WERI-Rb-1 (cell line): ENCODE measurements at regions not wholly inside any gene's neighbourhood (a gene's known extent, or its start where the extent isn't known, plus 50 kb on each side); places are given as distances from the start of the nearest gene placed in this dataset.

Experiments used
- DNase-seq: peaks from one replicate; pipeline ENCODE4 v3.0.0-alpha.2; 2020
- H3K27ac ChIP-seq: fragments of 250-450 bp; sonication (Bioruptor Pico); 2 replicates; pipeline ENCODE4 v1.5.1; 2020; ENCODE audit warnings: mild to moderate bottlenecking, moderate library complexity
- H3K27me3 ChIP-seq: fragments of 250-450 bp; sonication (Bioruptor Pico); 2 replicates; pipeline ENCODE4 v1.5.1; 2021; ENCODE audit warnings: mild to moderate bottlenecking, low read depth, moderate library complexity; ENCODE audit not compliant: insufficient read depth, severe bottlenecking
- H3K36me3 ChIP-seq: fragments of 250-450 bp; sonication (Bioruptor Pico); 2 replicates; pipeline ENCODE4 v1.5.1; 2020; ENCODE audit warnings: mild to moderate bottlenecking, moderate library complexity
- H3K4me3 ChIP-seq: 2 replicates; pipeline ENCODE4 v1.5.1; 2011; ENCODE audit warnings: low read depth, mild to moderate bottlenecking, control low read depth, low read length
- H3K9me3 ChIP-seq: fragments of 250-450 bp; sonication (Bioruptor Pico); 2 replicates; pipeline ENCODE4 v1.5.1; 2021; ENCODE audit warnings: mild to moderate bottlenecking, moderate library complexity; ENCODE audit not compliant: severe bottlenecking
- TF ChIP-seq, protein P1 (sequence below): IDR thresholded peaks from 2 replicates; pipeline ENCODE4 v1.5.1; 2011; ENCODE audit warnings: low read depth, mild to moderate bottlenecking, control low read depth, inconsistent platforms, low read length

DNA sequence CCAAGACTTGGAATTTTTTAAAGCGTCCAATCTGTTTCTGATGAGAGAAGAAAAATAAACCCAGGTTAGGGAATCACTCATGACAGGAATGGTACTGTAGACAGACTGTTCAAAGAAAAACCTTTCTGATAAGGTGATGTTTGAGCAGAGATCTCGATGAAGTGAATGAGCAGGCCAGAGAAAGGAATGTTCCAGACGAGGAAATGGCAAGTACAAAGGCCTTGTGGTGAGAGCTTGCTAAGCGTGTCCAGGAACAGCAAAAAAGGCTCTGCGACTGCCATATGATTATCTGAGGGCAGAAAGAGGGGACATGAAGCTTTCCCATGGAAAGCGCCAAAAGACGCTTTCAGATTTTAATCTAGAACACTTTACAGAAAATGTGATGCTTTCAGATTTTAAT lies 458.4 kb upstream of the SOX5 start:
- H3K9me3 ChIP-seq, result no peaks in the 10 kb centered on the region
- H3K36me3 ChIP-seq, result no peaks in the 10 kb centered on the region
- no peak overlapping the region for H3K4me3 ChIP-seq
- DNase-seq, result no peak
- no peaks in the 10 kb centered on the region for H3K27me3 ChIP-seq
- H3K27ac ChIP-seq, result no peak overlapping the region
- TF ChIP-seq, protein P1, sequence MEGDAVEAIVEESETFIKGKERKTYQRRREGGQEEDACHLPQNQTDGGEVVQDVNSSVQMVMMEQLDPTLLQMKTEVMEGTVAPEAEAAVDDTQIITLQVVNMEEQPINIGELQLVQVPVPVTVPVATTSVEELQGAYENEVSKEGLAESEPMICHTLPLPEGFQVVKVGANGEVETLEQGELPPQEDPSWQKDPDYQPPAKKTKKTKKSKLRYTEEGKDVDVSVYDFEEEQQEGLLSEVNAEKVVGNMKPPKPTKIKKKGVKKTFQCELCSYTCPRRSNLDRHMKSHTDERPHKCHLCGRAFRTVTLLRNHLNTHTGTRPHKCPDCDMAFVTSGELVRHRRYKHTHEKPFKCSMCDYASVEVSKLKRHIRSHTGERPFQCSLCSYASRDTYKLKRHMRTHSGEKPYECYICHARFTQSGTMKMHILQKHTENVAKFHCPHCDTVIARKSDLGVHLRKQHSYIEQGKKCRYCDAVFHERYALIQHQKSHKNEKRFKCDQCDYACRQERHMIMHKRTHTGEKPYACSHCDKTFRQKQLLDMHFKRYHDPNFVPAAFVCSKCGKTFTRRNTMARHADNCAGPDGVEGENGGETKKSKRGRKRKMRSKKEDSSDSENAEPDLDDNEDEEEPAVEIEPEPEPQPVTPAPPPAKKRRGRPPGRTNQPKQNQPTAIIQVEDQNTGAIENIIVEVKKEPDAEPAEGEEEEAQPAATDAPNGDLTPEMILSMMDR, result no peak

DNA sequence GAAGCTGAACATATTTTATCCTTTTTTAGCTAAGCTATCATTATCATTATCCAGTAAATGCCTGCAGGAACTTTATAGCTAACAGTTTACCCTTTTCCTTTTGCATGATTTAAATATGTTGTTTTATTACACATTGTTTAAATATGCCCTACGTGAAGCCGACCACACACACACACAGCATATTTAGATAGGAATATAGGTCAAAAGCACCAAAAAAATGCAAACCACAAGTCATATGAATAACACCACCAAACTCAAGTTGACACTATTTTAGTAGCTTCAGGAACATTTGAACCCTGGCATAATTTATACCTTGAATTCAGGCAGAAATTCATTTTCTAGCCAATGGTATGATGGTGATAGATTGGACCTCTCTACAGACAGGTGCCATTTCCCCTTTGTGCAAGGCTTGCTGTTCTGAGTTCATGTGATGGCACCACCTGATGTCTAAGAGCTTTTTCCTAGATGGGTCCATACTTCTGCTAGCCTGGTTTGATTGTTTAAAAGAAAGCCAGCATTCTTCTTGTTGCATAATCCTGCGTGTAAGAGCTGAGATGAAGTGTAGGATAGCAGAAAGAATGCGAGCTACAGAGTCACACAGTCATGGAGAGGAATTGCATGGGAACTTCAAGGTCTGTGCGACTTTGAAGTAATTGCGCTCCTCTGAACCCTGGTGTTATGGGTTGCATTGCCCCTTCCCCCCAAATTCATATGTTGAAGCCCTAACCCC lies 454.8 kb upstream of the SOX5 start:
- Histone ChIP-seq H3K9me3 (no peaks in the 10 kb centered on the region), H3K4me3 (no peak overlapping the region), H3K36me3 (no peaks in the 10 kb centered on the region), H3K27ac (no peak overlapping the region), H3K27me3 (no peaks in the 10 kb centered on the region)
- TF ChIP-seq, protein P1, result no peak
- DNase-seq, result no peak

DNA sequence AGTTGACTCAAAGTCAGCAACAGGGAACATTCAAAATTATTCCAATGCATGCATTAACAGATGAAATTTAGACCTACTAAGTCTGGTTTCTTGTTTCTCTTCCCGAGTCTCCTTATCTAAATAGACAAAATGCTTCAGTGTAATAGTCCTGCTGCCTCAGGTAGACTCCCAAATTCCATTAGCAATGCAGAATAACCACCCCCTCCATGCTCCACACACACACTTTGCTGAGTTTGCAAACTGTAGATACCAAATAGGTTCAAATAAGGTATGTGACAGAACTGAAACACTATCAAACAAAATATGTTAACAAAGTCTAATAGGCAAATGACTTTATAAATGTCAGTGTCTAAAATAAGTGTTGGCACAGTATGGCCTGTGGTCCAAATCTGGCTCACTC lies 451.1 kb upstream of the SOX5 start:
- no peak overlapping the region for H3K4me3 ChIP-seq
- DNase-seq, result no peak
- no peaks in the 10 kb centered on the region for H3K27me3 ChIP-seq
- H3K36me3 ChIP-seq, result no peaks in the 10 kb centered on the region
- no peaks in the 10 kb centered on the region for H3K9me3 ChIP-seq
- TF ChIP-seq, protein P1, result no peak
- H3K27ac ChIP-seq, result no peak overlapping the region

DNA sequence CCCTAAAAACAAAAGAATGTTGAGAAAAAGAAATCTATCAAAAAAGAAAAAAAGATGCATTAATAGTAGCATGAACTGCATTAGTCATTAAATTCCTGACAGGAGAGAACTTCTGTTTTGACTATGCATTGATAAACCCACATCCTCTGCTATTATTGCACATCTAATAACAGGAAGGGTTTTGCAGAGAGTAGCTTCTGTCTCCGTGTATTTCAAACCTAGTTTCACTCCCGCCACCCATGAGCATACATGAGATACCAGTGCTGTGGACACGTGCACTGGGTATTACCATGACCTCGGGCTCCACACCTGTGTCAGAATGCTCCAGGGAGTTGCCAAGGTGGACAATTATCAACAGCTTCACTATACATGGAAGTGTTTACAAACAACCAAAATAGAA lies 449.1 kb upstream of the SOX5 start:
- no peaks in the 10 kb centered on the region for H3K27me3 ChIP-seq
- no peak for DNase-seq
- TF ChIP-seq, protein P1, result no peak

DNA sequence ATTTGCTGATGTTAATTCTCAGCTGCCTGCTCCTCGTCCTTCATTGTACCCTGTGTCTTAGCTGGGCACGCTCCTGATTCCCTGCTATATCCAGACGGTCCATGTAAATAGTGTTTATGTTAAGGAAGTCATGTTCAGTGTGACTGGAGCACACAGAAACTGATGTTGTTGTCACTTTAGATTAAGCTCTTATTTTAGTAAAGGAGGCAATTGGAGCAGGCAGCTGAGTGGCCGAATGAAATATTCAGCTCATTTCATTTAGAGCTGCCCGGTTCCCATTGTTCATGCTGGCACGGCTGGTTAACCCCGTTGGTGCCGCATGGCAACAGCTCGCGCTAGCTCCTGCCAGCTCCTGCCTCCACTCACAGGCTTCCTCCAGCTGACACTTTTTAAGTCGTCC lies 446.8 kb upstream of the SOX5 start:
- Histone ChIP-seq H3K27ac (no peak overlapping the region), H3K9me3 (no peaks in the 10 kb centered on the region), H3K4me3 (no peak overlapping the region), H3K27me3 (no peaks in the 10 kb centered on the region), H3K36me3 (no peaks in the 10 kb centered on the region)
- no peak for DNase-seq
- TF ChIP-seq, protein P1, result no peak

More for the DNA sequence above, 449.1 kb upstream of the SOX5 start:
- no peaks in the 10 kb centered on the region for H3K36me3 ChIP-seq
- H3K27ac ChIP-seq, result no peak overlapping the region
- H3K4me3 ChIP-seq, result no peak overlapping the region
- H3K9me3 ChIP-seq, result no peaks in the 10 kb centered on the region

DNA sequence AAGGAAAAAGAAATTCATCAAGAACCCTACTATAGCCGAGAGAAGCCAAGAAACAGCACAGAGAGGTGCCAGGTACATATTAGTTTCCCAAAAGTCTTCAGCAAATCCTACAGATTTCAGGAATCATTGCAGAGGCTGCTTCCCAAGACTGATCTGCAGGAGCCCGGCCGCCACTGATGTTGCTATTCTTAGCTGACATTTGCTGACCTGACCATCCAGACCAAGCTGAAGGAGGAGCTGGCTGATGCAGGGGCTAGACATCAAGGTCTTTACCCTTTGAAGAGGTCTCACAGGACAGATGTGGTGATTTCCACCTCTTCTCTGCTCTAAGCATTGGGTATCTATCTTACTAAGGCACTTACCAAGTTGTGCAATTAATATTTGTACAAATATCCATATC lies 444.8 kb upstream of the SOX5 start:
- Histone ChIP-seq H3K4me3 (no peak overlapping the region), H3K9me3 (peaks cover 3% of the 10 kb centered on the region), H3K27me3 (no peaks in the 10 kb centered on the region), H3K27ac (no peak overlapping the region), H3K36me3 (no peaks in the 10 kb centered on the region)
- DNase-seq, result no peak
- TF ChIP-seq, protein P1, result no peak
